HCT116 (cell line): ENCODE measurements at regions not wholly inside any gene's neighbourhood (a gene's known extent, or its start where the extent isn't known, plus 50 kb on each side); places are given as distances from the start of the nearest gene placed in this dataset.

ENCODE experiments used
- ATAC-seq: fragments of 200-7000 bp; cut with Tn5 transposase; 2 replicates; pipeline ENCODE4 v1.9.1; 2020; ENCODE audit warnings: mild to moderate bottlenecking, moderate library complexity
- BruUV-seq: library from RNA; stranded (reverse); fragments of 400-500 nt; replicated peaks from 2 replicates; lab custom pipeline; 2021; lab: Mats Ljungman, UMichigan
- CTCF ChIA-PET: fragments of 300-600 bp; sonication (Branson Sonifier 250); formaldehyde crosslinking; loops from one replicate; lab custom pipeline; 2021; ENCODE audit warnings: antibody characterized with exemption; lab: Charles Lee
- POLR2A ChIA-PET: fragments of 300-600, 350-600 bp; sonication (Branson Sonifier 250); formaldehyde crosslinking; loops from one replicate; lab custom pipeline; 2021; ENCODE audit warnings: antibody characterized with exemption; lab: Charles Lee
- RAD21 ChIA-PET, 2 experiments: fragments of 300-600 bp; sonication (Branson Sonifier 250); formaldehyde crosslinking; loops; one replicate each; lab custom pipeline; 2023; ENCODE audit warnings: low total read pairs in 2 of 2; ENCODE audit not compliant: uncharacterized antibody in 2 of 2, unreplicated experiment in 2 of 2, low non-redundant PET in 1 of 2; lab: Charles Lee
- DNase-seq: peaks from one replicate; pipeline ENCODE4 v3.0.0-alpha.2; 2010; ENCODE audit warnings: low read depth, low spot score
- H2AFZ ChIP-seq: fragments of 200-600 bp; shearing (Covaris generic), sonication (generic); 2 replicates; pipeline ENCODE4 v1.6.1; 2017; ENCODE audit warnings: low read depth, mixed run types, mixed read lengths, antibody characterized with exemption, low read length; ENCODE audit not compliant: poor library complexity, severe bottlenecking
- H3K27ac ChIP-seq: 2 replicates; pipeline ENCODE4 v1.5.1; 2012; ENCODE audit warnings: low read depth, low read length
- H3K27me3 ChIP-seq: fragments of 200-600 bp; sonication (generic); 2 replicates; pipeline ENCODE4 v1.6.1; 2016; ENCODE audit warnings: mixed run types, low read length, mixed read lengths; ENCODE audit not compliant: insufficient read depth
- H3K36me3 ChIP-seq, 2 experiments: fragments of 200-500 bp in 1 of 2; fragments of 200-600 bp in 1 of 2; sonication (Bioruptor generic) in 1 of 2; sonication (generic) in 1 of 2; 2 replicates each; pipeline versions ENCODE4 v1.5.1 to v1.6.1; 2014 to 2016; ENCODE audit warnings: low read length in 2 of 2, inconsistent platforms in 1 of 2, mixed read lengths in 1 of 2, mixed run types in 1 of 2; ENCODE audit not compliant: insufficient read depth in 2 of 2, control insufficient read depth in 1 of 2
- H3K4me1 ChIP-seq, 2 experiments: fragments of 200-600 bp in 1 of 2; sonication (generic) in 1 of 2; 2 replicates each; pipeline versions ENCODE4 v1.5.1 to v1.6.1; 2012 to 2017; ENCODE audit warnings: low read length in 2 of 2, inconsistent platforms in 1 of 2, mild to moderate bottlenecking in 1 of 2, mixed read lengths in 1 of 2, mixed run types in 1 of 2, moderate library complexity in 1 of 2; ENCODE audit not compliant: insufficient read depth in 2 of 2, control insufficient read depth in 1 of 2
- H3K4me2 ChIP-seq: fragments of 200-600 bp; sonication (generic); 2 replicates; pipeline ENCODE4 v1.6.1; 2017; ENCODE audit warnings: mixed run types, low read length, mixed read lengths
- H3K4me3 ChIP-seq, 2 experiments: fragments of 200-600 bp in 1 of 2; sonication (generic) in 1 of 2; replicated peaks in 1 of 2; 2 replicates each; pipeline ENCODE4 v1.5.1; 2011 to 2016; ENCODE audit warnings: low read length in 2 of 2, control low read depth in 1 of 2, low read depth in 1 of 2, mild to moderate bottlenecking in 1 of 2, mixed read lengths in 1 of 2, mixed run types in 1 of 2
- H3K79me2 ChIP-seq: fragments of 200-600 bp; sonication (generic); 2 replicates; pipeline ENCODE4 v1.6.1; 2017; ENCODE audit warnings: mild to moderate bottlenecking, mixed run types, low read length, moderate library complexity, mixed read lengths; ENCODE audit not compliant: insufficient read depth
- H3K9ac ChIP-seq: fragments of 200-600 bp; sonication (generic); 2 replicates; pipeline ENCODE4 v1.6.1; 2016; ENCODE audit warnings: low read length, mixed read lengths
- H3K9me2 ChIP-seq: fragments of 200-600 bp; sonication (generic), shearing (Covaris generic); 2 replicates; pipeline ENCODE4 v1.6.1; 2017; ENCODE audit warnings: mixed run types, mild to moderate bottlenecking, moderate library complexity; ENCODE audit not compliant: insufficient read depth
- H3K9me3 ChIP-seq, 2 experiments: fragments of 200-500 bp in 1 of 2; fragments of 200-600 bp in 1 of 2; sonication (Bioruptor generic) in 1 of 2; sonication (generic) in 1 of 2; 2 replicates each; pipeline ENCODE4 v1.6.1; 2014 to 2017; ENCODE audit warnings: low read length in 2 of 2, mixed read lengths in 2 of 2, inconsistent platforms in 1 of 2, low read depth in 1 of 2, mild to moderate bottlenecking in 1 of 2, mixed run types in 1 of 2, moderate library complexity in 1 of 2; ENCODE audit not compliant: control insufficient read depth in 1 of 2, insufficient read depth in 1 of 2
- H4K20me1 ChIP-seq: fragments of 200-600 bp; sonication (generic), shearing (Covaris generic); 2 replicates; pipeline ENCODE4 v1.6.1; 2017; ENCODE audit warnings: mixed run types, mild to moderate bottlenecking, moderate library complexity; ENCODE audit not compliant: insufficient read depth
- EZH2 ChIP-seq: fragments of 200-600 bp; sonication (generic); IDR thresholded peaks from 2 replicates; pipeline ENCODE4 v1.6.1; 2017; ENCODE audit warnings: antibody characterized with exemption, mixed run types
- EZH2phosphoT487 ChIP-seq: fragments of 200-600 bp; IDR thresholded peaks from 2 replicates; pipeline ENCODE4 v1.6.1; 2018; ENCODE audit warnings: antibody characterized with exemption, borderline replicate concordance
- JUND ChIP-seq: IDR thresholded peaks from 2 replicates; pipeline ENCODE4 v1.6.1; 2012
- MAX ChIP-seq: IDR thresholded peaks from 2 replicates; pipeline ENCODE4 v1.6.1; 2012
- SIN3A ChIP-seq: IDR thresholded peaks from 2 replicates; pipeline ENCODE4 v1.6.1; 2012; ENCODE audit warnings: low read depth
- SRF ChIP-seq: IDR thresholded peaks from 2 replicates; pipeline ENCODE4 v1.6.1; 2012; ENCODE audit warnings: low read depth
- TCF7L2 ChIP-seq: IDR thresholded peaks from 2 replicates; pipeline ENCODE4 v1.7.0; 2011; ENCODE audit warnings: borderline replicate concordance, inconsistent platforms; ENCODE audit not compliant: insufficient read depth, insufficient read length; ENCODE audit errors: extremely low read depth
- ZBTB33 ChIP-seq: IDR thresholded peaks from 2 replicates; pipeline ENCODE4 v1.6.1; 2011; ENCODE audit warnings: mild to moderate bottlenecking, low read length, moderate library complexity; ENCODE audit not compliant: insufficient replicate concordance; ENCODE audit errors: extremely low read depth
- ZFX ChIP-seq: fragments of 450-650 bp; IDR thresholded peaks from 2 replicates; pipeline ENCODE4 v1.6.1; 2017
- intact Hi-C: fragments of 100-400 bp; cut with micrococcal nuclease; formaldehyde crosslinking; loops from 2 replicates; pipeline ENCODE4 v1.10.0; 2022
- TF ChIP-seq, protein P1 (sequence below): IDR thresholded peaks from 2 replicates; pipeline ENCODE4 v1.6.1; 2012; ENCODE audit warnings: low read depth

- Histone ChIP-seq H3K27ac (no peak overlapping the region), H3K4me1 (no peaks in the 10 kb centered on the region; a peak in 1 of 4 replicates), H3K9ac (no peak overlapping the region), H3K27me3 (no peaks in the 10 kb centered on the region), H3K9me2 (no peaks in the 10 kb centered on the region), H3K36me3 (no peaks in the 10 kb centered on the region), H3K4me2 (no peak overlapping the region), H3K79me2 (no peaks in the 10 kb centered on the region), H4K20me1 (no peaks in the 10 kb centered on the region), H3K9me3 (no peaks in the 10 kb centered on the region), H3K4me3 (no peak overlapping the region), H2AFZ (no peak overlapping the region)
- intact Hi-C loops: no loop called here
- POLR2A ChIA-PET: no interaction called here
- TF ChIP-seq SIN3A: no peak
- no peak for TF ChIP-seq MAX
- no peak for TF ChIP-seq SRF
- TF ChIP-seq EZH2phosphoT487: no peak
- no peak for TF ChIP-seq JUND
- no peak for TF ChIP-seq ZBTB33
- no peak for TF ChIP-seq TCF7L2
- no peak for TF ChIP-seq EZH2
- TF ChIP-seq, protein P1, sequence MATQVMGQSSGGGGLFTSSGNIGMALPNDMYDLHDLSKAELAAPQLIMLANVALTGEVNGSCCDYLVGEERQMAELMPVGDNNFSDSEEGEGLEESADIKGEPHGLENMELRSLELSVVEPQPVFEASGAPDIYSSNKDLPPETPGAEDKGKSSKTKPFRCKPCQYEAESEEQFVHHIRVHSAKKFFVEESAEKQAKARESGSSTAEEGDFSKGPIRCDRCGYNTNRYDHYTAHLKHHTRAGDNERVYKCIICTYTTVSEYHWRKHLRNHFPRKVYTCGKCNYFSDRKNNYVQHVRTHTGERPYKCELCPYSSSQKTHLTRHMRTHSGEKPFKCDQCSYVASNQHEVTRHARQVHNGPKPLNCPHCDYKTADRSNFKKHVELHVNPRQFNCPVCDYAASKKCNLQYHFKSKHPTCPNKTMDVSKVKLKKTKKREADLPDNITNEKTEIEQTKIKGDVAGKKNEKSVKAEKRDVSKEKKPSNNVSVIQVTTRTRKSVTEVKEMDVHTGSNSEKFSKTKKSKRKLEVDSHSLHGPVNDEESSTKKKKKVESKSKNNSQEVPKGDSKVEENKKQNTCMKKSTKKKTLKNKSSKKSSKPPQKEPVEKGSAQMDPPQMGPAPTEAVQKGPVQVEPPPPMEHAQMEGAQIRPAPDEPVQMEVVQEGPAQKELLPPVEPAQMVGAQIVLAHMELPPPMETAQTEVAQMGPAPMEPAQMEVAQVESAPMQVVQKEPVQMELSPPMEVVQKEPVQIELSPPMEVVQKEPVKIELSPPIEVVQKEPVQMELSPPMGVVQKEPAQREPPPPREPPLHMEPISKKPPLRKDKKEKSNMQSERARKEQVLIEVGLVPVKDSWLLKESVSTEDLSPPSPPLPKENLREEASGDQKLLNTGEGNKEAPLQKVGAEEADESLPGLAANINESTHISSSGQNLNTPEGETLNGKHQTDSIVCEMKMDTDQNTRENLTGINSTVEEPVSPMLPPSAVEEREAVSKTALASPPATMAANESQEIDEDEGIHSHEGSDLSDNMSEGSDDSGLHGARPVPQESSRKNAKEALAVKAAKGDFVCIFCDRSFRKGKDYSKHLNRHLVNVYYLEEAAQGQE: no peak
- TF ChIP-seq ZFX: no peak
- DNase-seq: no peak
- CTCF ChIA-PET: no interaction called here
- RAD21 ChIA-PET: no interaction called here
- ATAC-seq: no peak
- BruUV-seq: no TSS peak
Observed at GRCh38 chr4:56739066-56739777, 58.1 kb upstream of the HOPX start.
